ENCODE measurements at regions not wholly inside any gene's neighbourhood (a gene's known extent, or its start where the extent isn't known, plus 50 kb on each side); places are given as distances from the start of the nearest gene placed in this dataset.

- DNase-seq = no peak
These were observed 50.1 kb upstream of the ASAP2 start for GRCh38 chr2:9156483-9156882.

DNA sequence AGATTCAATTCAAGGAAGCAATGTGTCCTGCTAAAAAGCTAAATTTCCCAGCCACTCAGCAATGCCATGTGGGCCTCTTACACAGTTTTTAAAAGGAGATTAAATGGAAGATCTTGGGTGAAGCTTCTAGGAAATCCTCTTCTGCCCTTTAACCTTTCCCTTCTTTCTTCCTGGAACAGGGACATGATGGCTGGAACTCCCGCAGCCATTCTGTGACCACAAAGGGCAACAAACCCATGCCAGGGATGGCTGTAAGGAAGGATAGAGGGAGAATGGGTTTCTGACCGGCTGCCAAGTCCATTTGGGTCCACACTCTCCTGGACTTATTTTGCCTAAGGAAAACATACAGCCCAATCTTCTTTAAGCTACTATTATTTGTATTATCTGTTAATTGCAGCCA is 52.6 kb upstream of the ASAP2 start:
- DNase-seq = no peak

- DNase-seq = no peak
These were observed 53.0 kb upstream of the ASAP2 start for GRCh38 chr2:9153643-9153980.

GRCh38 chr2:9152975-9153642 is 53.5 kb upstream of the ASAP2 start:
- DNase-seq = no peak

DNA sequence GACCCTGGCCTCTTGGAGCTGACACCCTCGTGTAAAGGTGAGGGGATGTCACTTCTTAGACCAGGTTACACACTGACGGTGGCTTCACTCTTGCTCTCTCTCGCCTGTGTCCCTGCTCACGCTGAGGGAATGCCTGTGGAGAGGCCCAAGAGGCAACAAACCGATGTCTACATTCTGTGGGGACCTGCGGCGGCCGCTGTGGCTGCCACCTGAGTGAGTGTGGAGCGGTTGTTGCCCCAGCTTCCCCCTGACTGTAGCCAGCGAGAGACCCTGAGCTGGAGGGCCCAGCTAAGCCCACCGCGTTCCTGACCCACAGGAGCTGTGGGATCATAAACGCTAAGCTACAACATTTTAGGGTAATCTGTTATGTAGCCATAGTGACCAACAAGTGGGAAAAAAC is 55.7 kb upstream of the ASAP2 start:
- DNase-seq = no peak

DNA sequence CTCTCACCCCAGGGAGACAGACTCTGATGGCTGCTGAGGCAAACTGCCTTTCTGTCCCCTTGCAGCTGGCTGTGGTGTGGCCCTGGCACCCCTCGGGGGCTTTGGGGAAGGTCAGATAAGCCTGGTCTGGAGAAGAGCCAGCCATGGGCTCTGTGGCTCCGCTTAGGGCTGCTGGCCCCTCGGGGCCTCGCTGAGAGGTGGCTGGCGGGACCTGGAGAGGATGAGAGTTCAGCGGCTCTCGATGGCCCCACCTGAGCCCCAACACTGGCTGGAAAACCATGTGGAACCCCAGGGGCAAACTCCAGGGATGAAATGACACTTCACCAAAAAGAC is 56.1 kb upstream of the ASAP2 start:
- no peak for DNase-seq

GRCh38 chr2:9149726-9150567 is 56.7 kb upstream of the ASAP2 start:
- DNase-seq = no peak

DNA sequence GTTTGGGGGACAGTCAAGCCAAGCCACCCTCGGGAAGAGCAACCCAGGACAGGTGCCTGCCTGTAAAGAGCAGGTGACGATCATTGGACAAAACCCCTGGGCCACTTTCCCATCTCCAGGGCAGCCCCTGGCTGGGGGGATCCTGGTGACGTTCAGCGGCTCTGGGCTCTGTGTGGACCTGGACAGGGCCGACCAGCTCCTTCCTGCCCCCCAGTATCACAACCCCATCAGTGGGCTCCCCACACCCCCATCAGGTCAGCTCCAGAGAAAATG is 57.3 kb upstream of the ASAP2 start:
- DNase-seq = no peak

DNA sequence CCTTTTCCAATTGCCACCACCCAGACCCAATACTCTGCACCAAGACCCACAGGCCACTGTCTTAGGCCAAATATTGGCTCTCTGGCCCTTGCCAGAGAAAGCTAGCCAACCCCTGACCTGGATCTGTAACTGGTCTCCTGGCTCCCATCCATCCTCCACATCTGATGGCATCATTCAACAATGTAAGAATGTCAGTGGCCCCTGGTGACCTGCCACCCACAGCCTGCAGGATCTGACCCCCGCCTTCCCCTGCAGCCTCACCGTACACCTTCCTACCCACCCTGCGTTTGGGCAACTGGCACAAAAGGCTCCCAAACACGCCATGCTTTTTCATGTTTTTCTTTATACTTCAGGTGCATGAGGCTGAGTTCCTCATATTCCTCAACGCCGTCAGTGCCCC is 60.0 kb upstream of the ASAP2 start:
- no peak for DNase-seq

- DNase-seq = no peak
These were observed 60.7 kb upstream of the ASAP2 start for GRCh38 chr2:9145752-9146430.

- no peak for DNase-seq
These were observed 61.4 kb upstream of the ASAP2 start for GRCh38 chr2:9145109-9145751.

GRCh38 chr2:9144617-9145016 is 62.0 kb upstream of the ASAP2 start:
- DNase-seq = no peak

DNA sequence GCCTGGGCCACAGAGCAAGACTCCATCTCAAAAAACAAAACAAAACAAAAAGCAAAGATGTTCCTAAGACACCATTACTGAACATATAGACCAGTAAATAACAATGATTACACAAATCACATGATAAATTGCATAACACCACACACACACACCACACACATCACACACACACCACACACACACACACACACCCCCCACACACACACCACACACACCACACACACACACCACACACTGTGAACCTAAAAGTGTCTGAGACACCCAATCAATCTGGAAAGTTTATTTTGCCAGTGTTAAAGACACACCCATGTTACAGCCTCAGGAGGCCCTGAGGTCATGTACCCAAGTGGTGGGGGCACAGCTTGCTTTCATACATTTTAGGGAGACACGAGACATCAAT is 62.6 kb upstream of the ASAP2 start:
- no peak for DNase-seq

DNA sequence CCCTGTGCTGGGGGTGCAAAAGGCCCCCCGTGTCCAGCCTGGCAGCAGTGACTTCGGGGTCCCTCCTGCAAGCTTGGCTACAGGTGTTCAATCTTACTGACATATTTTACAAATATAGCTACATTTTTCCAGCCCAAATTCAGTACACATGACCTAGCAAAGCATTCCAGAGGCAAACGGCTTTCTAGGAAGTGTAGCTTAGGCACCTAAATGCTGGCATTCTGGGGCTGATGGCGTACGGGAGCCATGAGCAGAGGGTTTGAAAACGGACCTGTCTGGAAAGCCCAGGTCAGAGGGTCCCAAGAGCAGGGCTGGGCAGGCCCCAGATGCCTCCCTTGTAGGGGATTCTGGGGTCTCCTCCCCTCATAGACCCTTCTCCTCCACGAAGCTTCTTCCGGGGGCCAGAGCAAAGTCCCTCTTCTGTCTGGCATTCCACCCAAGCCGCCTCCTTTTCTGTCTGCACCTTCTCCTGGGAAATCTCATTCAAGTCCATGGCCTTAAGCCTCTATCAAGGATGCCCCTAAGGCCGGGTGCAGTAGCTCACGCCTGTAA is 63.3 kb upstream of the ASAP2 start:
- no peak for DNase-seq

DNA sequence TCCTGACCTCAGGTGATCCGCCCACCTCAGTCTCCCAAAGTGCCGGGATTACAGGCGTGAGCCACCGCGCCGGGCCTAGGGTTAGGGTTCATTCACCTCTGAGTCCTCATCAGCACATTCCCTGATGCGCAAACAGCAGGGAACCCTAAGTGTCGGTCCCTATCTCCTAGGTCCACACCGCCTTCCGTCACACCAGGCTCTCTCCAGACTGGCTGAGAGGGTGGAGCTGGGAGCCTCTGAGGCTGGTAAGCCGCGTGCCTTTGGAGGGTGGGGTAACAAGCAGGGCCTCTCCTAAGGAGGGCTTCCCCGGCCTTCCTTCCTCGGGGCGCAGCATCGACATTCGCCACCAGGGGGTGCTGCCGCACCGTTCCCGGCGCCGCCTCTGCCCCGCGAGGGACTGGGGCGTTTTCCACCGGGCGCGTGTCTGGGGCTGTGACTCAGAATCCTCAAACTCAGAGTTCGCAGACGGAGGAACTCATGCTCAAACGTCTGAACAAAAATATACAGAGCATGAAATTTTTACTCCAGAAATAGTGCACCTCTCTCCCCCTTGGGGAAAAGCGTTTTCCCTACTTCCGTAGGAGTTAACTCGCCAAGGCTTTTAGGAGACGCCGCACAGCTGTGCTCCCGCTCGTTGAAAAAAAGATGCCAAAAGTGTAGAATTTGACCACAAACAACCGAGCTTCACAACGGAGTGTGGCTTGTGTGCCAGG is 63.9 kb upstream of the ASAP2 start:
- DNase-seq = peak; percentile 77

DNA sequence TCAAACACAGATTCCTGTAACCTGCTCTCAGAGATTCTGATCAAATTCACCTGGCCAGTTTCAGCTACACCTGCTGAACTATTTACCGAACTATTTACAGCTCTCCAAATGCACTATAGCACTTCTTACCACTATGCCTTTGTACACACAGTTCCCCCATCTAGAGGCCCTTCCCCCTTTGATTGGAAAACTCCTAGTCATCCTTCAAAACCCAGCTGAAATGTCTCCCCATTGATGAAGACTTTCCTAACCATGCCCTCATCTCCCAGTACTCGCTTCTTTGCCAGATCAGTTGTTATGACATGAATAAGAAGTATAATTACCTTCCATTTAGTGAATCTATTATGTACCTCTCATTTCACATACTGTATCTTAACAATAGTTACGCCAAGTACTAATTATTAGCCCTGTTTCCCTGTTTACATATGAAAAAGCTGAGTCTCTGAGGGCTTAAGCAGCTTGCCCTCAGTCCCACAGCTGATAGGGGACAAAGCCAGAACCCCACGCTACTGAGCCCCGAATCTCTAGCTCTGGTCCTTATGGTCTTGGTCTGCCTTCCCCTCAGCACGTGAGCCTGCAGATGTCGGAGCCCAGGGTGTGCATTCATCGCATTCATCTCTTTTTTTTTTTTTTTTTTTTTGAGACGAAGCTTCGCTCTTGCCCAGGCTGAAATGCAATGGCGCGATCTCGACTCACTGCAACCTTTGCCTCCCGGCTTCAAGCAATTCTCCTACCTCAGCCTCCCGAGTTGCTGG is 64.7 kb upstream of the ASAP2 start:
- no peak for DNase-seq

DNA sequence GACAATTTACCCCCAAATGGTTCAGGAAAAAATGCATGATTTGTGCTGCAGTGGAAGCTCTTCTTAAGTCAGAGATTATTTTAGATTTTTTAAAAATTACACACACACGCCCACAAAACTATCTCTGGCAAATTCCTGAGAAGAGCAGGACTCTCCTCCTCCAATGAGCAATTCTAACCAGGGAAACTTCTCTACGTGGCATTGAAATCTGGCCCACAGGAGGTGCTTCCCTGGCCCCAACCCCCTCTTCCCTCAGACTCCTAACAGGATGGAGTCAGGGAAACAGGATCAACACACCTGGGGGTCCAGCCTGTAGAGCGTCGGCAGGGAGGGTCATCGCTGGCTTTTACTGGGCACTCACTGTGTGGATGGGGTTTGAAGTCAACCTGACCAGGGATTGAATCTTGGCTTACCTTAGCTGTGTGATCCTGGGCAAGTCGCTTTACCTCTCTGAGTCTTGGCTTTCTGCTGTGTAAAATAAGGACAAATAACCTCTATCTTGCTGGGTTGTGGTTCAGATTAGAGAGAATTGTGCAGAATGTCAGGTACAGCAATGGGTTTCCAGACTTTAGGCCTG is 65.4 kb upstream of the ASAP2 start:
- no peak for DNase-seq

DNA sequence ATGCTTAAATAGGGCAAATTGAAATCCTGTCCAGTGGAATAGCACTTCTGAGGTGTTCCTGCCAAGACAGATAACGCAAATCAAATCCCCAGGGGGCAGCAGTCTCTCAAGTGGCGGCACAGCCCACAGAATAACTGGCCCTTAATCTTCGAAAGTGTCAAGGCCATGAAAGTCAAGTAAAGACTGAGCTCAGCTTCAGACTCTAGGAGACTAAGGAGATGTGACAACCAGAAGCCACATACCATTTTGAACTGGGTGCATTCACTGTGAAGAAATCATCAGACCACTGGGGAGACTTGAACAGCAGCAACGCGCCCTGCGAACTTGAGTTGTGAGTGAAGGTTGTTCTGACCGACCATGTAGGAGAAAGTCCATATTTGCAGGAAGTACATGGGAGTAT is 66.0 kb upstream of the ASAP2 start:
- DNase-seq = no peak

- no peak for DNase-seq
These were observed 66.8 kb upstream of the ASAP2 start for GRCh38 chr2:9139491-9140443.

DNA sequence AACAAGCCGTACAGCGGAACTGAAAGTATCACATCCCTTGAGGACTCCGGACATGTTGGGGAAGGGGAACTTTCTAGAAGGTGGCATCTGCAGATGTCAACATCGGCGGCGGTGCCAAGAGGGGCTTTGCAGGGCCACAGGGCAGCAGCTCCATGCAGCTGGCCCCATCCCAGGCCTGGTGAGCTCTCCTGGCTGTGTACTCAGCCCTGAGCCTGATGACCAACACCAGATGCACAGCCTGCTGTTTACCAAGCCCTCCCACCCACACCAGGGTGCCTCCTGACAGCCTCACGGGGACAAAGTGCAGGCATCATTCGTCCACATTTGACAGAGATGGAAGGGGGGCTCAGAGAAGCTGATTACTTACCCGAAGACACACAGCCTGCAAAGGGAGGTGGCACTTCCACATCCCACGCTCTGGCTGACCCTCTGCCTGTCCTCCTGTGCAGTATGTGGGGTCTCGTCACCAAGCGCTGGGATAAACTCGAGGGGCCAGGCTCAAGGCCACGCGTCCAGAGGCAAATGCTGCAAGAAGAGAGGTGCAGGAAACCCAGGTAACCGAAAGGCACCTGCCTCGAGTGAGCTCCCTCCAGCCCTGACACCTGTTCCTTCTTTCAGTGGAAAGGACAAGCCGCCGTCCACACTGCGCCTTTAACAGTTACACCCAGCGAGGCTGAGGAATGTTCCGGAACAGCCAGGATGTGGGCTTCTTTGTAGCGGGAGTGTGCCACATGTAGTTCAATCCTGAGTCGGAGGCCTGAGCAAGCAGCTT is 69.0 kb upstream of the ASAP2 start:
- DNase-seq = no peak

Measured in GOT3 (cell line).